GM18511 (cell line): ENCODE measurements at regions not wholly inside any gene's neighbourhood (a gene's known extent, or its start where the extent isn't known, plus 50 kb on each side); places are given as distances from the start of the nearest gene placed in this dataset.
"Not testable (repeated sequence)": the region's sequence is repeated elsewhere in the genome, so short reads cannot be mapped to it uniquely, and the experiment has no call there.

Experiments used
- ATAC-seq: cut with Tn5 transposase; IDR thresholded peaks from one replicate; pipeline ENCODE4 v1.9.1; 2021; ENCODE audit warnings: mild to moderate bottlenecking, moderate library complexity; ENCODE audit not compliant: unreplicated experiment

DNA sequence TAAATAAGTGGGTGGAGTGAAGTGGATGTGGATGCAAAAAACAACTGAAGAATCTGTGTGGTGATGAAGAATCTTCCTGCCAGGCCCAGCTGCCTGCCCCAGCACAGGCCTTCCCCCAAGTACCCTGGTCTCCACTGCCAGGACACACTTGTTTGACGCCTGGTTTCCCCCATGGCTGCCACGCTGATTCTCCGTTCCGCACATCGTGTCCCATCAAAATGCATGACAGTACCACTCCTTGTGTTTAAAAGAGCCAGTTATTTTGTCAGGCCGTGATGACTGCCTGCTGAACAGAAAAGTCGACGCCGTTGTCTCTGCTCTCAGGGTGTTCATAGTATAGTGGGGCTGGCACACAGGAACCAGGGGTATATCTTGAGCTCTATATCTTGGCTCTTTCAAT, 50.3 kb upstream of the KYNU start:
- ATAC-seq = no peak

DNA sequence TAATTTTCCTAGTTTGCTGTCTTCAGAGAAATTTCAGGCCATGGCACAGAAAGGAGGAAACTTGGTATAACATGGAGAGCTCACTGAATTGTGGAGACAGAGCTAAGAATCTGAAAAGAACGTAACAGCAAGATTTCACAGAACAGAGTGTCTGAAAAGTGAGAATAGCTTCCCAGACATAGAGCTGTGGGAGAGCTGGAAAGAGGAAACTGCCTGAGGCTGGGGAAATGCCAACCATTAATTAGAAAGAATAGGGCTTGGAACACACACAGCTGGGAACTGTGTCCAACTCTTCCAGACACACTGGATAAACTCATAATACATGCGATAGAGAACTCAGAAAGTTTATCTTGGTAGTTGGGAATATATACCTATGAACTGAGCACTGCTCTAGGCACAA, 51.6 kb upstream of the KYNU start:
- ATAC-seq = no peak

DNA sequence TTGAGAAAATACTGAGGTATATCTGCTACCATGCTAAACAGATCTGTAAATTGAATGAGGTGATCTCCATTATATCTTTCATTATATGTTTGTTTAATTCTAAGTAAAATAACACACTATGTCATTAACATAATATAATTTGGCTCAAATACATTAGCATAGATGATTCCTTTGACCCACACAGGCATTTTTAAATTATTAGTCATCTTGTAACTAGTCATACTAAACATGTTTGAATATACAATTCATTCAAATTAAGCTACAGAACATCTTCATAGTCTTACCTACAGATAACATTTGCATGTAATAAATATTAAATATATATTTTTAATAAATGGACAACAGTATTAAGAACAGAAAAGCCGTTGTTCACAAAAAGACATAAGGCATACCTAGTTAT, 52.7 kb upstream of the KYNU start:
- ATAC-seq = no peak

DNA sequence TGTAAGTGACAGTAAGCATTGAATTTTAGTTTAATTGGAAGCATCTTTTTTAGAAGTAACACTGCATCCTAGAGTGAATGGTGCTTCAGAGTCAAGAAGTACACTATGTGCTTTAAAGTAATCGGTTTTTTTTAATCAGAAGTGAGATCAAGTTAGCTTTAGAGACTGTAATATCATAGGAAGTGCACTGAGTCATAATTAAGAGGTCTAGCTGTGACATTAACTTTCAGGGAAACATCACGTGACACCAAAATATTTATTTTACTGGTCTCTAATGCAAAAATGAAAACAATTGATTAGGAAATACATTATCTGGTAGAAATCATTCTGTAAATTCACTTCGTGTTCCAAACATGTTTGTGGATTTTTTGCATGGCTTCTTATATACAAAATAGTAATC, 55.3 kb upstream of the KYNU start:
- ATAC-seq = no peak

DNA sequence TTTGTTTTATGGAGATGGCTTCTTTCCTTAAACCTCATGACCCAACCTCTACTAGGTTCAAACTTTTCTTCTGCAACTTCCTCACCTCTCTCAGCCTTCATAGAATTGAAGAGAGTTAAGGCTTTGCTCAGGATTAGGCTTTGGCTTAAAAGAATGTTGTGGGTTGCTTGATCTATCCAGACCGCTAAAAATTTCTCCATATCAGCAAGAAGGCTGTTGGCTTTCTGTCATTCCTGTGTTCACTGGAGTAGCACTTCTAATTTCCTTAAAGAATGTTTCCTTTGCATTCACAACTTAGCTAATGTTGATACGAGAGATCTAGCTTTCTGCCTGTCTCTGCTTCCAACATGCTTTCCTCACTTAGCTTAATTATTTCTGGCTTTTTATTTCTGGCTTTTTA, 58.1 kb upstream of the KYNU start:
- no peak for ATAC-seq

DNA sequence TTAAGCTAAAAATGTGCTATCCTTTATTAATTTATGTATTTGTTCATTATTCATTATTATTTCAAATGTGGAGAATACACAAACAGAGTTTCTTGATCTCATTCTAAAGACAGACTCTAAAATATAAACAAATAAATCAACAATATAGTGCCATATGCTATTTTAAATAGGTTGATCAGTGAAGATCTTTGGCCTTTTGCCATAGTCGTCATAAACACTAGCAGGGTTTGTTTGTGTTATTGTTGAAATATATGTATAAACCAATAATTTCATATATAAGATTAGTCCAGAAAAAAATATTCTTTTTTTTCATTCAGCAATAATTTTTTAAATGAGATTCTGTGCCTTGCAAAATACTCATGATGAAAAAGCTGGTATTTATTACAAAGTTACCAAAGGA, 62.1 kb upstream of the KYNU start:
- ATAC-seq = no peak

DNA sequence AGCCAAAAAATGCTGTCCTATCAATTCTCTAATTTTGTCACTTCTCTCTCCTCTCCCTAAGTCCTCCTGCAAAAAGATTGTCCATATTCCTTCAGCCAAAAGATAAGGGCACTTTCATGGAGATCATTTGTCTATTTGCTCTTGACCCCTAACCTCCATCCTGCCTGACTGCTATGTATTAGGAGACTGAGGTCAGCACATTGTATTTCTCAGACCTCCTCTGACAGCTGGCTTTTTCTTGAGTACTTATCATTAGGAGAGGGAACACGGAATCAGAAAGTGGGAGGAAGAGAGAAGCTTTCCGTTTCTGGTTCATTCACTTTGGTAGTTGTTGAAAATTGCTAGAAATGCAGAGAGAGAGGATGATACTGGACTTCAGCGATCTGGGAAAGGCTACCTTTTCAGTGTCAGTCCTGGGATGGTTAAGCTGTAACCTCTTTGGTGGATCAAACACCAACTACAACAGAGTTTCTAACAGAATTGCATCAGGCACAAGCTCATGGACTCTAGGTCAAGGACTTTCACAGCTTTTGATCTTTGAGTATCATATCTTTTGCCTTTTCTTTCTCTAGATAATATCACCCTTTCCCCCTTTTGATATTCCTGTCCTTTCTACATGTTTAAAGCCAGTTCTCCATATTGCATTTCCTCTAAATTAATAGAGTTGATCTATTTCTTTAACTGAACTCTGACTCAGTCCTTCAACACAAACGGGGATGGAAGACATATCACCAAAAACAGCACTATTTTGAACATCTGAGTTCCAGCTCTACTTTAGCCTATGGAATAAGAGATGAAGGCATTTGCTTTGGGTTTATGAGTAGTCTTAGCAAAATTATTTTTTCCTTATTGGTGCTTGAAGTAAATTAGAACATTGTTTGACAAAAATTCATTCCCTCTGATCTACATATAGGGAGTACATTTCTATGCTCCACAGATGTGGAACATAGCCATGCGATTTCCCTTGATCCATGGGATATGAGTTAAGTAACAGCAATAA, 63.3 kb upstream of the KYNU start:
- no peak for ATAC-seq

DNA sequence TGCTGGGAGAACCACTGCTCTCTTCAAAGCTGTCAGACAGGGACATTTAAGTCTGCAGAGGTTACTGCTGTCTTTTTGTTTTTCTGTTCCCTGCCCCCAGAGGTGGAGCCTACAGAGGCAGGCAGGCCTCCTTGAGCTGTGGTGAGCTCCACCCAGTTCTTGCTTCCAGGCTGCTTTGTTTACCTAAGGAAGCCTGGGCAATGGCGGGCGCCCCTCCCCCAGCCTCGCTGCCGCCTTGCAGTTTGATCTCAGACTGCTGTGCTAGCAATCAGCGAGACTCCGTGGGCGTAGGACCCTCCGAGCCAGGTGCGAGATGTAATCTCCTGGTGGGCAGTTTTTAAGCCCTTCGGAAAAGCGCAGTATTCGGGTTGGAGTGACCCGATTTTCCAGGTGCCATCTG, 65.8 kb upstream of the KYNU start:
- not testable (repeated sequence) for ATAC-seq

DNA sequence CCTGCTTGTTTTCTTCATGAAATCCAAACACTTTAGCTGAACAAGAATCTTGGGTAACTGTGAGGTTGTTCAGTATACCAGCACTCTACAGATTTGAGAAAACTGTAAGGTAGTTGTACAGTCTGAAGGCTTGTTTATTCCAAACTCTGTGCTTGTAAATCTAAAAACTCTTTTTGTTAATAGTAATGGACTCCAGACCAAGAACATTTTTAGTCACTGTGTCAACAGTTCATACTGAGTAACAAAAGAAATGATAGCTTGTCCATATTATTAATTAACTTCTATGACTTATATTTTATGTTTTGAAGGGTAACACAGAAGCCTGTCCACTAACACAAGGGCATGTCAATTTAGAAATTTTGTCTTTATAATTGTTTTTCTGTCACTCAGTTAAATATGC, 72.2 kb upstream of the KYNU start:
- no peak for ATAC-seq

DNA sequence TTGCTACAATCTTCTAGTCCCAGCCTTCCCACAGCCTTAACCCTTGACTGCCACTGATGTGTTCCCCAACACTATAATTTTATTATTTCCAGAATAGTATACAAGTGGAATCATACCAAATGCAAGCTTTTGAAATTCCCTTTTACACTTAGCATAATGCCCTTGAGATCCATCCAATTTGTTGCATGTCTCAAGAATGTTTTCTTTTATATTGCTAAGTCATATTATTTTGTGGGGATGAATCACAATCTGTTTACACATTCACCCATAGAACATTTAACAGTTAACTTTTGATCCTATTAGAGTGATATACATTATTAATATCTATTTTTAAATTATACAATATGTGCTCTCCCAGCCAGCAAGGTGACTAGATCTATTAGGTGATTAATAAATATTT, 74.3 kb upstream of the KYNU start:
- ATAC-seq = no peak

DNA sequence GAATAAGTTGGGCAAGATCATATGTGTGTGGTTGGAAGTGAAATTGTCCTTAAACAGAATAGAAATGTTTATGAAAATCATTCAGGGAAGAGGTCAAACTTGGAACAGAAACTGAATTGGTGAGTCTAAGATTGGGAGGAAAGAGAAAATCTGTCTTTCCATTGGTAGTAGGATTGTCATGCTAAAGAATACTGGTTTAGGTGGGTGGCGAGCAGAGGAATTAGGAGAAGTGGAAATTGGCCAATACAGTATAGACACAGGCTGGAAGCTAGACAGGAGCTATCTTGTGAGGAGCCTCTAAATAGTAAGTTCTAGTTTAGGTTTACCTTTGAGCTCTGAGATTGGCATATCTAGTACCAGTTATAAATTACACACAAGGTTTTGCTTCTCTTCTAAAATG, 80.9 kb upstream of the KYNU start:
- no peak for ATAC-seq

DNA sequence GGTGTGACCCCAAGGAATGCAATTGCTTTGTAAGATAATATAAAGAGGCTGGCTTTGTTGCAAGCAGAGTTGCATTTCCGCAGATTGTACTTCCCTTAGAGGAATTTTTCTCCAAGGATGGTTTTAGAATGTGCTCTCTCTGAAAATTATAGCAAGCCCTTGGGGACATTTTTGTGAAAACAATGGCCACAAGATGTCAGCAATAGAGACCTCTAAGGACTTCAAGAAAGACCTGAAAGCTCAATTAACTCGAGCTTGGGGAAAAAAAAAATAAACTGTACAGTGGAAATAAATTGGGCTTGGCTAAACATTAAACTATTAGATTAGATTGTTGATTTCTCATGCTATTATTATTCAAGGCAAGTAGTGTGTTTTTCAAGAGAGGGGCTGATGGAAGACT, 81.3 kb upstream of the KYNU start:
- ATAC-seq = no peak

DNA sequence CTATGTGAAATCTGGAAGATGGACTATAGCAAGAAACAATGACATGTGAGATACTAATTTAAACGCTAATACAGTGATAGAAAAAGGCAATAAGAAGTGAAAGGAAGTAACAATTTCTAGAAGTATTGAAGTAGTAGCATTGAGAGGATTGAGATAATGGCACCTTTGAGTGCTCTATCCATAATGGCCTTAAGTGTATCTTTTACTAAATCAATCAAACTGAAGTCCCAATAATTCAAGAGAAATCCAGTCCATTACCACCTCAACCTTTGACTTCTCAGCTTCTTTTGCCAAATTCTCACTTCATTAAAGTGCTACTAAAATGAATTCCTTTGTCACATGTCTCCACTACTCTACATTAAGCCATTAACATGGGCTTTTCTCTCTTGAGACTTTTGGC, 82.6 kb upstream of the KYNU start:
- ATAC-seq = no peak

DNA sequence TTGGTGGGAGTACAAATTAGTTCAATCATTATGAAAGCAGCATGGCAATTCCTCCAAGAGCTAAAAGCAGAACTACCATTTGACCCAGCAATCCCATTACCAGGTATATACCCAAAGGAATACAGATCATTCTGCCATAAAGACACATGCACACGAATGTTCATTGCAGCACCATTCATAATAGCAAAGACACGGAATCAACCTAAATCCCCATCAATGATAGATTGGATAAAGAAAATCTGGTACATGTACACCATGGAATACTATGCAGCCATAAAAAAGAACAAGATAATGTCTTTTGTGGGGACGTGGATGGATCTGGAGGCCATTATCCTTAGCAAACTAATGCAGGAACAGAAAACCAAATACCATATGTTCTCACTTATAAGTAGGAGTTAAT, 85.1 kb upstream of the KYNU start:
- not testable (repeated sequence) for ATAC-seq

DNA sequence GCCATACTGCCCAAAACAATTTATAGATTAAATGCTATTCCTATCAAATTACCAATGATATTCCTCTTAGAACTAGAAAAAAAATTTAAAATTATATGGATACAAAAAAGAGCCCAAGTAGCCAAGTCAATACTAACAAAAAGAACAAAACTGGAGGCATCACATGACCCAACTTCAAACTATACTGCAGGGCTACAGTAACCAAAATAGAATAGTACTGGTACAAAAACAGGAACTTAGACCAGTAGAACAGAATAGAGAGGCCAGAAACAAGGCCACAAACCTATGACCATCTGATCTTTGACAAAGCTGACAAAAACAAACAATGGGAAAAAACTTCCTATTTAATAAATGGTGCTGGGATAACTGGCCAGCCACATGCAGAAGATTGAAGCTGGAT, 86.1 kb upstream of the KYNU start:
- ATAC-seq = no peak

DNA sequence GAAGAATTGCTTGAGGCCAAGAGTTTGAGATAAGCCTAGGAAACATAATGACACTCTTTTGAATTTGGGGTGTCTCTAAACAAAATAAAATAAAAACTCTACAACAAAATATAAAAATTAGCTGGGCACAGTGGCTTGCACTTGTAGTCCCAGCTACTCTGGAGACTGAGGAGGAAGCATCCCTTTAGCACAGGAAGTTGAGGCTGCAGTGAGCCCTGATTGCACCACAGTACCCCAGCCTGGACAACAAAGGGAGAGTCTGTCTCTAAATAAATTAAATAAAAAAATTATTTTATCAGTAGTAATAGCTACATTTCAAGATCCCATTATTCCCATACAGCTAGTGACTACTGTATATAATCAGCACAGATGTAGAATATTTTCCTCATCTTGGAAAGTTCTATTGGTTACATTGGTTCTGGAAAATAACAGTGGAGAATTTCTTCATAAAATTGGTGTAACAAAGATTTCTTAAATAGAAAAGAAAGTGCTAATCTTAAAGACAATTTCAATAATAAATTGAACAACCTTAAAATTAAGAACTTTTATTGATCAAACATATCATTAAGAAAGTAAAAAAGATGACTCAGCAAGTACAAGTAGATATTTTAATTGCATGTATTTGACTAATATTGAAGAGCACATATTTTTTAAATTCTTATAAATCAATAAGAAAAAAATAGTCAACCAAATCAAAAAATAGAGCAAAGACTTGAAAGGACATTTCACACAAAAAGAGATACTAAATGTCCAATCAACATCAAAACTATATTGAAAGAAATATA, 90.4 kb upstream of the KYNU start:
- no peak for ATAC-seq

DNA sequence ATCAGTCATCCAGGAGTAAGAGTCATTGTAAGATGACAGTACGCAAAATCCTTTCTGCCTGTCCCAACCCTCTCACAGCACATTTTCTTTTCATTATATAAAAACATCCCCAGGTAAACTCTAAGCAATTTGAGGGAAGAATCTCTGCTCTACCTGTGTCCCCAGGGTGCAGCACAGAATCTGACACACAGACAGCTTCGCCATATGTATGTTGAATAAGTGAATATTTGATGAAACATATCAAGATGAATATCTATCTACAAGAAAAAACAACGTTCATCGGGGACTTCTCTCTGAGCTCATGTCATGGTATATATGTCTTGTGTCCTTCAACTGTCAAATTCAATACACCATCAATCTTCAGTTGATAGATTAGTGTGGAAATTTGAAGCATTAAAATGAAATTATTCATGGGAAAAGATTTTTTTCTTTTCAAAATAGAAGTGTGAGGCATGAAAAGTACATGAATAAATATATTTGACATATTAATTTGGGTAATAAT, 94.5 kb upstream of the KYNU start:
- ATAC-seq = no peak

DNA sequence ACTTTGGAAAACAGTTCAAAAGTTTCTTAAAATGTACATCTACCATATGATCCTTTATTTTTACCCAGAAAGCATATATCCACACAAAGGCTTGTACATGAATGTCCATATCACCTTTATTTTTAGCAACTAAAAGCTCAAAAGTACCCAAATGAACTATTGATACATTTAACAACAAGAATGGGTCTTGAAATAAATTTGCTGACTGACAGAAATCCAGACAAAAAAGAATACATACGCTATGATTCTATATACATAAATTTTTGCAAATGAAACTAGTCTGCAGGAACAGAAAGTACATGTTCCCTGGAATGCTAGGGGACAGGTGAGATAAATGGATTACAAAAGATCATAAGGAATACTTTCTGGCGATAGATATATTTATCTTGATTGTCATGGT, 96.3 kb upstream of the KYNU start:
- no peak for ATAC-seq

DNA sequence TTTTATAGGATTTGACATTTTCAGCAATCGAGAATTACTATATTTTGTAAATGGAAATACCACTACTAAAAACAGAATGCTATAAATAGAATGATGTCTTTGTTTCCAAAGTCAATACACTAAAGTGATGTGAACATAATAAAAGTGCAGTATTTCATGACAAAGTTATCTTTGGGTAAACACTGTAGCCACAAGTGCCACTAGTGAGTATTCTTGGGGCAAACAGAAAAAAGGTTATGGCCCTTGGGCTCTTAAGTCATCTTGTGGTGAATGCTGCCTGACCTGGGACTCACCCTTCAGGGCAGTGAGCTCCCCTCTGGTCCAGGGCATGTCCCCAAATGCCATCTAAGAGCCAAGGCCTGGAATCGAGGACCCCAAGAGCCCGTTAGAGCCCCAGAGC, 99.2 kb upstream of the KYNU start:
- ATAC-seq = no peak

DNA sequence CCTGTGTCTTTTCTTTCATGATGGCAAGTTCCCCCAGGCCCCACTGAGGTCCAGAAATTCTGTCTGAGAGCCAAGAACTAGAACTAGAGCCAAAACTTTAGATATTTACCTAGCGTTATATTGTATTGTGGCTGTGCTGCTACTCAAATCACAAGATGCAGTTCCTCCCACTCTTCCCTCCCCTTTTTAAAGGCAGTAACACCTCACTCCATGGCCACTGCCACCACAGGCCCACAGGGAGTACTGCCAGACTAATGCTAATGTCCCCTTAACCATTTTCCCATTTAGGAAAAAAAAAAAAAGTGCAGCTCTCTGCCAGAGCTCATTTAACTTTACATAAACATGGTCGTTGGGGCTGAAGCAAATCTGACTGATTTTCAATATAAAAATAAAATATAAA, 99.7 kb upstream of the KYNU start:
- ATAC-seq = no peak

DNA sequence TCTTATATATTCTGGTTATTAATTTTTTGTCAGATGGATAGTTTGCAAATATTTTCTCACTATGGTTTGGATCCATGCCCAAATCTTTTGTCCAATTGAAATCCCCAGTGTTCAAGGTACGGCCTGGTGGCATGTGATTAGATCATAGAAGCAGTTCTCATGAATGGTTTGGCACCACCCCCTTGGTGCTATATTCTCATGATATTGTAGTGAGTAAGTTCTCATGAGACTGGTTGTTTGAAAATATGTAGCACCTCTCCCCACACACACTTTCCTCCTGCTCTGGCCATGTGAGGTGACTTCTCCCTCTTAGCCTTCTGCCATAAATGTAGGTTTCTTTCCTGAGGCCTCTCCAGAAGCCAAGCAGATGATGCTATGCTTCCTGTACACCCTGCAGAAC, 107.7 kb upstream of the KYNU start:
- ATAC-seq = no peak

DNA sequence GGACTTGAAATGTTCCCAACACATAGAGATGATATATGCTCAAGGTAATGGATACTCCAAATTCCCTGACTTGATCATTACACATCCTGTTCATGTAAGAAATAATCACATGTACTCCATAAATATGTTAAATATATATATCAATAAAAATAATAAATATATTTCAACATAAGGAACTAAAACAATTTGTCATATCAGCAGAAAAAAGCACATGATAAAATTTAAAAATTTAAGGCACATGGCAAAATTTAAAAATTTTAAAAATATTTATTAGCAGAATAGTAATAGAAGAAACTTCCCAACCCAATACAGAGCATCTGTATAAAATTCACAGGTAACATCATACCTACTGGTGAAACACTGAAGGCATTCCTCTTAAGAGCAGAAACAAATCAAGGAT, 109.6 kb upstream of the KYNU start:
- ATAC-seq = no peak
